A549 (cell line): ENCODE measurements at regions not wholly inside any gene's neighbourhood (a gene's known extent, or its start where the extent isn't known, plus 50 kb on each side); places are given as distances from the start of the nearest gene placed in this dataset.

Source experiments
- ATAC-seq, 2 experiments: fragments of 200-7000 bp in 1 of 2; fragments of >200 bp in 1 of 2; cut with Nextera tagmentation in 1 of 2; cut with Tn5 transposase in 1 of 2; 3 replicates each; pipeline versions ENCODE4 v1.8.0 to v1.9.1; 2018 to 2020; ENCODE audit warnings: mild to moderate bottlenecking in 1 of 2, moderate library complexity in 1 of 2
- CTCF ChIA-PET: fragments of 300-600 bp; sonication (Branson Sonifier 250); formaldehyde crosslinking; extraction: SDS; loops from one replicate; lab custom pipeline; 2021; ENCODE audit warnings: antibody characterized with exemption, inconsistent platforms; lab: Yijun Ruan, JAX
- POLR2A ChIA-PET: fragments of 350-600 bp; formaldehyde crosslinking; extraction: SDS; loops from one replicate; lab custom pipeline; 2021; ENCODE audit warnings: antibody characterized with exemption, inconsistent platforms; lab: Yijun Ruan, JAX
- DNase-seq, 2 experiments: peaks; one replicate each; pipeline versions ENCODE4 v3.0.0 to v3.0.0-alpha.2; 2011 to 2016; ENCODE audit warnings: low read depth in 1 of 2, low spot score in 1 of 2
- FAIRE-seq: peaks from 2 replicates; lab custom pipeline; 2011; peaks lifted over from hg19 to GRCh38; lab: Jason Lieb, UNC
- H3K27ac ChIP-seq, 2 experiments: fragments of >200 bp; sonication (Bioruptor Twin); formaldehyde crosslinking; 3 replicates each; pipeline ENCODE4 v1.5.1; 2016 to 2017
- H3K4me1 ChIP-seq: fragments of >200 bp; sonication (Bioruptor Twin); formaldehyde crosslinking; 3 replicates; pipeline ENCODE4 v1.6.1; 2016
- H3K4me2 ChIP-seq: fragments of >200 bp; sonication (Bioruptor Twin); formaldehyde crosslinking; 3 replicates; pipeline ENCODE4 v1.6.1; 2016
- H3K4me3 ChIP-seq: fragments of >200 bp; sonication (Bioruptor Twin); formaldehyde crosslinking; 3 replicates; pipeline ENCODE4 v1.5.1; 2016
- H3K9me3 ChIP-seq: fragments of >200 bp; sonication (Bioruptor Twin); formaldehyde crosslinking; 3 replicates; pipeline ENCODE4 v1.6.1; 2016
- BCL3 ChIP-seq: fragments of >200 bp; sonication (Bioruptor Twin); formaldehyde crosslinking; IDR thresholded peaks from 3 replicates; pipeline ENCODE4 v1.6.1; 2016
- CBX2 ChIP-seq: fragments of 200-600 bp; sonication (generic); IDR thresholded peaks from 2 replicates; pipeline ENCODE4 v1.6.1; 2016; ENCODE audit warnings: low read depth, mild to moderate bottlenecking, borderline replicate concordance
- CEBPB ChIP-seq, 2 experiments: fragments of >200 bp in 1 of 2; sonication (Bioruptor Twin) in 1 of 2; formaldehyde crosslinking in 1 of 2; IDR thresholded peaks; 2 replicates each; pipeline ENCODE4 v1.6.1; 2012 to 2016
- CTCF ChIP-seq: fragments of >200 bp; sonication (Bioruptor Twin); formaldehyde crosslinking; IDR thresholded peaks from 3 replicates; pipeline ENCODE4 v1.5.1; 2016
- FOSB ChIP-seq: fragments of 250-450 bp; sonication (Bioruptor Pico); IDR thresholded peaks from 2 replicates; pipeline ENCODE4 v1.5.0; 2020; ENCODE audit warnings: mild to moderate bottlenecking, moderate library complexity
- FOXS1 ChIP-seq: fragments of 250-450 bp; sonication (Bioruptor Pico); IDR thresholded peaks from 2 replicates; pipeline ENCODE4 v1.5.0; 2020; ENCODE audit warnings: mild to moderate bottlenecking, moderate library complexity
- HES2 ChIP-seq: fragments of >200 bp; sonication (Bioruptor Twin); formaldehyde crosslinking; IDR thresholded peaks from 2 replicates; pipeline ENCODE4 v1.6.1; 2016
- HEYL ChIP-seq: fragments of 250-450 bp; sonication (Bioruptor Pico); IDR thresholded peaks from 2 replicates; pipeline ENCODE4 v1.8.0; 2021; ENCODE audit warnings: mild to moderate bottlenecking, moderate library complexity
- HOXA7 ChIP-seq: fragments of 250-450 bp; sonication (Bioruptor Pico); IDR thresholded peaks from 2 replicates; pipeline ENCODE4 v1.5.0; 2020; ENCODE audit warnings: mild to moderate bottlenecking, moderate library complexity
- HOXB13 ChIP-seq: fragments of 250-450 bp; sonication (Bioruptor Pico); IDR thresholded peaks from 2 replicates; pipeline ENCODE4 v1.5.0; 2020; ENCODE audit warnings: low read depth, mild to moderate bottlenecking, moderate library complexity
- JUN ChIP-seq, 2 experiments: fragments of >200 bp; sonication (Bioruptor Twin); formaldehyde crosslinking; IDR thresholded peaks; 2 replicates in 1 of 2; 3 replicates in 1 of 2; pipeline ENCODE4 v1.6.1; 2016 to 2017
- MAX ChIP-seq: IDR thresholded peaks from 2 replicates; pipeline ENCODE4 v1.6.1; 2012
- MYC ChIP-seq: IDR thresholded peaks from 2 replicates; pipeline ENCODE4 v1.6.1; 2012; ENCODE audit warnings: mild to moderate bottlenecking, inconsistent platforms, low read length, improper control_type of control experiment, borderline replicate concordance
- NFE2L2 ChIP-seq: fragments of 150-350 bp; conservative IDR thresholded peaks from 2 replicates; pipeline ENCODE4 v1.6.1; 2014; ENCODE audit warnings: low read length
- PBX3 ChIP-seq: IDR thresholded peaks from 2 replicates; pipeline ENCODE4 v1.6.1; 2012
- POLR2A ChIP-seq: IDR thresholded peaks from 2 replicates; pipeline ENCODE4 v1.6.1; 2012; ENCODE audit warnings: mild to moderate bottlenecking, low read length
- RARB ChIP-seq: fragments of 250-450 bp; sonication (Bioruptor Pico); IDR thresholded peaks from 2 replicates; pipeline ENCODE4 v1.8.0; 2021; ENCODE audit warnings: mild to moderate bottlenecking, moderate library complexity
- RCOR1 ChIP-seq: fragments of 150-350 bp; IDR thresholded peaks from 2 replicates; pipeline ENCODE4 v1.6.1; 2014; ENCODE audit warnings: antibody characterized with exemption, low read length, low read depth
- SMC3 ChIP-seq: fragments of >200 bp; sonication (Bioruptor Twin); formaldehyde crosslinking; IDR thresholded peaks from 3 replicates; pipeline ENCODE4 v1.6.1; 2018; ENCODE audit warnings: inconsistent platforms
- ZC3H11A ChIP-seq: fragments of 450-650 bp; IDR thresholded peaks from 2 replicates; pipeline ENCODE4 v1.6.1; 2014; ENCODE audit warnings: antibody characterized with exemption, mild to moderate bottlenecking
- ZFP36 ChIP-seq: fragments of 450-650 bp; IDR thresholded peaks from 2 replicates; pipeline ENCODE4 v1.6.1; 2014; ENCODE audit warnings: borderline replicate concordance; ENCODE audit not compliant: partially characterized antibody
- ZNF302 ChIP-seq: fragments of 250-450 bp; sonication (Bioruptor Pico); IDR thresholded peaks from 2 replicates; pipeline ENCODE4 v1.9.0; 2021; ENCODE audit warnings: inconsistent platforms, mild to moderate bottlenecking, moderate library complexity
- WGBS: methylation state at CpG from one replicate; pipeline ENCODE4 v1.1.6; 2017; ENCODE audit errors: missing lambda C conversion rate; 5-methylcytosine and 5-hydroxymethylcytosine counted together

GRCh38 chr1:11421443-11421842 is 57.5 kb upstream of the DISP3 start (continued):
- TF ChIP-seq CEBPB (IDR thresholded peaks at IDR 0.05) (no peak), HES2 (no peak)

GRCh38 chr1:11422686-11423085 is 56.3 kb upstream of the DISP3 start:
- no peak for ATAC-seq
- no peak overlapping the region for H3K4me3 ChIP-seq
- H3K9me3 ChIP-seq, result no peaks in the 10 kb centered on the region
- no peaks in the 10 kb centered on the region for H3K4me1 ChIP-seq
- POLR2A ChIA-PET, result no interaction called here
- no peak overlapping the region for H3K4me2 ChIP-seq
- 31% methylated on average over 9 of the region's 9 CpGs for WGBS
- no peak for TF ChIP-seq SMC3
- no peak for TF ChIP-seq ZC3H11A
- TF ChIP-seq CTCF, result no peak
- no peak for TF ChIP-seq BCL3
- TF ChIP-seq MAX, result no peak
- TF ChIP-seq NFE2L2, result no peak
- no peak for TF ChIP-seq POLR2A
- TF ChIP-seq ZNF302 (CRISPR knock-in tag), result no peak
- no peak for TF ChIP-seq PBX3
- no peak for TF ChIP-seq JUN (IDR thresholded peaks at IDR 0.05)
- no peak for TF ChIP-seq CBX2
- TF ChIP-seq HES2, result no peak
- TF ChIP-seq HOXB13, result no peak
- TF ChIP-seq RCOR1, result no peak
- no peak for TF ChIP-seq RARB
- TF ChIP-seq FOSB (CRISPR knock-in tag), result no peak
- no peak for TF ChIP-seq ZFP36
- TF ChIP-seq FOXS1 (CRISPR knock-in tag), result no peak
- no peak for DNase-seq
- CTCF ChIA-PET, result no interaction called here
- H3K27ac ChIP-seq, result no peak overlapping the region
- FAIRE-seq, result no peak

GRCh38 chr1:11426617-11427016 is 52.3 kb upstream of the DISP3 start:
- Histone ChIP-seq H3K4me3 (no peak overlapping the region), H3K9me3 (no peaks in the 10 kb centered on the region), H3K4me2 (no peak overlapping the region), H3K27ac (no peak overlapping the region), H3K4me1 (no peaks in the 10 kb centered on the region)
- ChIA-PET POLR2A (no interaction called here), CTCF (interaction anchor here (1.9 kb wide), 1 partner anchor 10 kb away, joined by 5 read pairs; no protein-coding TSS in a partner anchor)
- DNase-seq (no peak), FAIRE-seq (no peak), ATAC-seq (no peak)
- 0% methylated on average over 3 of the region's 4 CpGs for WGBS
- no peak for TF ChIP-seq MYC
- TF ChIP-seq HOXA7 (CRISPR knock-in tag), result no peak
- TF ChIP-seq HEYL (CRISPR knock-in tag), result no peak
